Activated CD8-positive, alpha-beta memory T cell treated with anti-CD3 and anti-CD28 coated beads, Interleukin-2, amount 10 ng/mL, durations not matched to agents 7 days and 5 days (primary cell): ENCODE measurements at regions not wholly inside any gene's neighbourhood (a gene's known extent, or its start where the extent isn't known, plus 50 kb on each side); places are given as distances from the start of the nearest gene placed in this dataset.

Experiments
- ATAC-seq: fragments of 150-1000 bp; cut with Tn5 transposase; one replicate; pipeline ENCODE4 v1.10.0; 2021; ENCODE audit warnings: moderate library complexity
- CTCF ChIA-PET: fragments of 350-600 bp; sonication (Branson Sonifier 250); formaldehyde crosslinking; loops from one replicate; lab custom pipeline; 2021; ENCODE audit warnings: antibody characterized with exemption; lab: Charles Lee
- DNase-seq: peaks from one replicate; pipeline ENCODE4 v3.0.0-alpha.2; 2020
- H3K27ac Mint-ChIP-seq: one replicate; pipeline ENCODE4 v1.8.0; 2021; ENCODE audit warnings: mild to moderate bottlenecking, mixed read lengths
- H3K27me3 Mint-ChIP-seq: one replicate; pipeline ENCODE4 v1.8.0; 2021; ENCODE audit warnings: mixed read lengths
- H3K36me3 Mint-ChIP-seq: one replicate; pipeline ENCODE4 v1.8.0; 2021; ENCODE audit warnings: mild to moderate bottlenecking, mixed read lengths
- H3K4me1 Mint-ChIP-seq: one replicate; pipeline ENCODE4 v1.8.0; 2021; ENCODE audit warnings: mixed read lengths
- H3K4me3 Mint-ChIP-seq: one replicate; pipeline ENCODE4 v1.8.0; 2021; ENCODE audit warnings: mild to moderate bottlenecking, moderate library complexity, mixed read lengths
- H3K9me3 Mint-ChIP-seq: one replicate; pipeline ENCODE4 v1.8.0; 2022; ENCODE audit warnings: low read depth, mixed read lengths

DNA sequence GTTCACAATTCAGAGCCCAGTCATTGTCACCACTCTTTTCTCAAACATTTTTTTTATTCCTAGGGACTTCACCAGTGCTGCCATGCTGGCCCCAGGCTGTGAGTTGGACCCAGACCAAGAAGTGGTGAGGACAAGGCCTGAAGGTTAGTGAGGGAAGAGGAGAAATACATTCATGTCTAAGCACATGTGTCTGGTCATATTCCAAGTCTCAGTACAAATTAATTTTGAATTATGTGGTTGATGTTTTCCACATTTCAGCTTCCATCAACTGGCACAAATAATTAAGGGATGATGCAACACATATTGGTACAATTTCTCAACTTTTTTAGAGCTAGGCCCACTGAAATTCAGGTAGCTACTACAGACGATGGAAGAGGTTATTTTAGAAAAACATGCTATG lies 106.6 kb upstream of the UPP2 start:
- CTCF ChIA-PET = interaction anchor here (1.2 kb wide), 2 partner anchors 12 to 94 kb away, joined by 3 read pairs; no protein-coding TSS in a partner anchor
- DNase-seq = no peak
- no peak for ATAC-seq
- no peak overlapping the region for H3K27ac Mint-ChIP-seq
- H3K9me3 Mint-ChIP-seq = peaks cover 2% of the 10 kb centered on the region
- H3K4me3 Mint-ChIP-seq = no peak overlapping the region
- no peaks in the 10 kb centered on the region for H3K4me1 Mint-ChIP-seq
- H3K36me3 Mint-ChIP-seq = peaks cover 2% of the 10 kb centered on the region
- H3K27me3 Mint-ChIP-seq = peaks cover 3% of the 10 kb centered on the region

DNA sequence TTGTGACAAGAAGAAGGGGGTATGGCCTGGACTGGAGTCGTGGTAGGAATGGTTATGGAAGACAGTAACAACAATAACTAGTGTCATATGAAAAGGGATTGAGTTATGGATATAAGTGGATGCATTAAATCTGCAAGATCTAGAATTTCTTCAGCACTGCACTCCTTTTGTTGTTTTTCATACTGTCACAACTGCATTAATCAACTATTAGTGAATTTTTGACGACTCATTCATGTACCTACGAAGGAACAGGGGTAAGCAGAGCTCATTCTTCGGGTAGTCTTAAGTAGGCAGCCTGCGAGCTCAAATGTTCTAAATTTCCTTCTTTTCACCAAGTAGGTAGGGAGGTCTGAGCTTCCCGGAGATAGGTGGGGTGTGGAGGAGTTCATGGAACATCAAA lies 109.7 kb upstream of the UPP2 start:
- no peak overlapping the region for H3K4me3 Mint-ChIP-seq
- no peak overlapping the region for H3K27ac Mint-ChIP-seq
- ATAC-seq (no peak), DNase-seq (no peak)
- no peaks in the 10 kb centered on the region for H3K4me1 Mint-ChIP-seq
- CTCF ChIA-PET = no interaction called here
- peaks cover 3% of the 10 kb centered on the region for H3K27me3 Mint-ChIP-seq
- H3K9me3 Mint-ChIP-seq = no peaks in the 10 kb centered on the region
- no peaks in the 10 kb centered on the region for H3K36me3 Mint-ChIP-seq

DNA sequence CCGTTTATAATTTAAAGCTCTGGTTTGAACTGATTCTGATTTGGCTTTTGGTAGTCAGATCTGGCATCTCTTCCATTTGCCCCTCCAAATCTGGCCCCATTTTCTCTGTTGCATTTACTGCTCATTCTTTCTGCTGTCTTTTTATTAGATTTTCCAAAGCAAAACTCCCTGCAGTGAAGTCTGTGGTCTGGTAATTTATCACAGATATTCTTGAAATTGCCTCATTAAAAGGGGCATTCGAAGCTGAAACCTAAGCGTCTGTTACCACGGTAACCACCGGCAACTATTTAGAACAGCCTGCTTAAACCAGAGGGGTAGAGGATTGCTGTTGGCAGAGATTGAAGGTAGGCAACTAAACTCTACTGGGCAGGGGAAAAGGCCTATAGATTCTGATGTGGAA lies 111.5 kb upstream of the UPP2 start:
- Mint-ChIP-seq H3K4me3 (no peak overlapping the region), H3K36me3 (no peaks in the 10 kb centered on the region), H3K9me3 (no peaks in the 10 kb centered on the region), H3K27ac (no peak overlapping the region), H3K27me3 (peaks cover 3% of the 10 kb centered on the region), H3K4me1 (no peaks in the 10 kb centered on the region)
- ATAC-seq = no peak
- DNase-seq = no peak
- CTCF ChIA-PET = no interaction called here

DNA sequence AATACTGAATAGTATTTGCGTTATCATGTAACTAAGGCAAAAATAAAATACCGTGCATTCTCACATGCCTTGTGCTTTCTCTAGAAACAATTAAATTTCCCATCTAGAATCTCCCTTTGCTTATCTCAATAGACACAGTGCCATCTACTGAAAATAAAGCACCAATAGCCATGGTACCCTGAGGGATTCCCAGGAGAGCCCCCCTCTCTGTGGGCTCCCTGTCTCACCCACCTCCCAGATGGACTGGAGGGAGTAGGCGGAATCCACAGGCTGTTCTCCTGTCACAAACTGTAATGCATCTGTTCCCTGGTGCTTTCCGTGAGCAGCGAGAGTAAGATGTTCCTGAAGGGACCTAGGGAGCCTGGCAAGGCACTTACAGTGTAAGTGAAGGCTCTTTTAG lies 112.4 kb upstream of the UPP2 start:
- no peaks in the 10 kb centered on the region for H3K9me3 Mint-ChIP-seq
- H3K36me3 Mint-ChIP-seq = no peaks in the 10 kb centered on the region
- H3K4me3 Mint-ChIP-seq = no peak overlapping the region
- DNase-seq (no peak), ATAC-seq (no peak)
- CTCF ChIA-PET = no interaction called here
- H3K27me3 Mint-ChIP-seq = peaks cover 3% of the 10 kb centered on the region
- no peak overlapping the region for H3K27ac Mint-ChIP-seq
- no peaks in the 10 kb centered on the region for H3K4me1 Mint-ChIP-seq

DNA sequence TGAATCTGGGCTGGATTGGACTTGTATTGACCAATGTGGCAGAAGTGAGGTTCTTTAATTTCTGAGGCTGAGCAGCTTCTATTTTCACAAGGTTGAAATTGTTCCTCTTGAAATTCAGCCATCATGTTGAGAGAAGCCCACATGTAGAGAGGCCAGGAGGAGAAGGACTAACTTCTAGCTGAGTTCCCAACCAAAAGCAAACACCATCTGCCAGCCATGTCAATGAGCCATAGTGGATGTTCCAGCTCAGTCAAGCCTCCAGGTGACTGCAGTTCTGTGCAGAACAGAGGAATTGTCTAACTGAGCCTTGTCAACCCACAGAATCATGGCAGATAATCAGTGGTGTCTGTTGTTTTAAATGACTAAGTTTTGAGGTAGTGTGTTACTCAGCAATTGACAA lies 110.6 kb upstream of the ACVR1 start:
- H3K36me3 Mint-ChIP-seq = no peaks in the 10 kb centered on the region
- ATAC-seq (no peak), DNase-seq (no peak)
- H3K4me1 Mint-ChIP-seq = no peaks in the 10 kb centered on the region
- peaks cover 2% of the 10 kb centered on the region for H3K27me3 Mint-ChIP-seq
- H3K4me3 Mint-ChIP-seq = no peak overlapping the region
- H3K9me3 Mint-ChIP-seq = no peaks in the 10 kb centered on the region
- CTCF ChIA-PET = interaction anchor here (1.0 kb wide), 1 partner anchor 85 kb away, joined by 3 read pairs; no protein-coding TSS in a partner anchor
- no peak overlapping the region for H3K27ac Mint-ChIP-seq

DNA sequence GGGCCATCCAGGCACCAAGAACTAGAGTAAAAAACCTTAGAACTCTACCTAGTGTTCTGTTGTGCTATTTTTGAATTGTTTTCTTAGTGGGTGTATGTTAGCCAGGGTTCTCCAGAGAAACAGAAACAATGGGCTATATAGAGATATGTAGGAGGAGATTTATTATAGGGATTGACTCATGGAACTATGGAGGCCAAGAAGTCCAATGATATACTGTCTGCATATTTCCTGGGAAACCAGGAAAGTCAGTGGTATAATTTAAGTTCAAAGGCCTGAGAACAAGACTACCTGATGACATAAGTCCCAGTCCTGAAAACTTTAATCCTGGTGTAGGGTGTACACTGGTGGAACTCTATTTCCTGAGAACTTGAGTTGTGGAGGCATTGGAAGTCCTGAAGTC lies 108.7 kb upstream of the ACVR1 start:
- Mint-ChIP-seq H3K4me1 (no peaks in the 10 kb centered on the region), H3K36me3 (no peaks in the 10 kb centered on the region), H3K27ac (no peak overlapping the region), H3K4me3 (no peak overlapping the region), H3K9me3 (peaks cover 4% of the 10 kb centered on the region), H3K27me3 (no peaks in the 10 kb centered on the region)
- ATAC-seq (no peak), DNase-seq (no peak)
- CTCF ChIA-PET = no interaction called here

DNA sequence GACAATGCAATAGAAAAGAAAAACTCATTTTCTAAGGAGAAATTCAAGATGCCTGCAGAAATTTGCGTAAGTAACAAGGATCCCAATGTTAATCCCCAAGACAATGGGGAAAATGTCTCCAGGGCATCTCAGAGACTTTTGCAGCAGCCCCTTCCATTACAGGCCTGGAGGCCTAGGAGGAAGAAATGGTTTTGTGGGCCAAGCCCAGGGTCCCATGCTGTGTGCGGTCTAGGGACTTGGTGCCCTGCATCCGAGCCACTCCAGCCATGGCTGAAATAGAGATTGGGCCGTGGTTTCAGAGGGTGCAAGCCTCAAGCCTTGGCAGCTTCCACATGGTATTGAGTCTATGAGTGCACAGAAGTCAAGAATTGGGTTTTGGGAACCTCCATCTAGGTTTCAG lies 103.9 kb upstream of the ACVR1 start:
- peaks cover 9% of the 10 kb centered on the region for H3K9me3 Mint-ChIP-seq
- ATAC-seq (no peak), DNase-seq (no peak)
- no peaks in the 10 kb centered on the region for H3K27me3 Mint-ChIP-seq
- peaks cover 6% of the 10 kb centered on the region for H3K36me3 Mint-ChIP-seq
- H3K4me1 Mint-ChIP-seq = no peaks in the 10 kb centered on the region
- no peak overlapping the region for H3K27ac Mint-ChIP-seq
- H3K4me3 Mint-ChIP-seq = no peak overlapping the region
- CTCF ChIA-PET = no interaction called here

DNA sequence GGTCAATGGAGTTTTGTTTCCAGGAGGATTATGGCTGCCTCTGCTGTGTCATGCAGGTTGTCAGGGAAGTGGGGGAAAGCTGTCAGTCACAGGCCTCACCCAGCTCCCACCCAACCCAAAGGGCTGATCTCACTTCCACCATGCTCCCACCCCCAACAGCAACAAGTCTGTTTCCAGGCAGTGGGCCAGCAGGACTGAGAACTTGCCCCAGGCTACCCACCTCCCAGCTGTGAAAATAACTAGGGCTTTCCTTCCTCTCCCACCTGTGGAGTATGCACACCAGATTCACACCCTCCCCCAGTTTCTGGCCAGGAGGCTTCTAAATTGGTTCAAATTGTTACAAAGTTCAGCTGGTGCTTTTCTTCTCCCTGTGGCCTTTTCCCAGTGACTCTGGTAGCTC lies 95.6 kb upstream of the ACVR1 start:
- CTCF ChIA-PET = no interaction called here
- Mint-ChIP-seq H3K4me1 (no peaks in the 10 kb centered on the region), H3K36me3 (peaks cover 2% of the 10 kb centered on the region), H3K9me3 (no peaks in the 10 kb centered on the region), H3K27me3 (no peaks in the 10 kb centered on the region), H3K27ac (no peak overlapping the region), H3K4me3 (no peak overlapping the region)
- ATAC-seq (no peak), DNase-seq (no peak)

DNA sequence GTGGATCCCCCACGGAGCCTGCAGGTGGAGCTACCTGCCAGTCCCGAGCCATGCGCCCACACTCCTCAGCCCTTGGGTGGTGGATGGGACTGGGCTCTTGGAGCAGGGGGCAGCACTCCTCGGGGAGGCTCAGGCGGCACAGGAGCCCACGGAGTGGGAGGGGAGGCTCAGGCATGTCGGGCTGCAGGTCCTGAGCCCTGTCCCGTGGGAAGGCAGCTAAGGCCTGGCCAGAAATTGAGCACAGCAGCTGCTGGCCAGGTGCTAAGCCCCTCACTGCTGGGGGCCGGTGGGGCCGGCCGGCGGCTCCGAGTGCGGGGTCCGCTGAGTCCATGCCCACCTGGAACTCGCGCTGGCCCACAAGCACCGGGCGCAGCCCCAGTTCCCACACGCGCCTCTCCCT lies 91.7 kb upstream of the ACVR1 start:
- no peak for ATAC-seq
- Mint-ChIP-seq H3K9me3 (no peaks in the 10 kb centered on the region), H3K27me3 (no peaks in the 10 kb centered on the region), H3K4me1 (no peaks in the 10 kb centered on the region), H3K4me3 (no peak overlapping the region), H3K36me3 (no peaks in the 10 kb centered on the region), H3K27ac (no peak overlapping the region)
- DNase-seq = no peak
- CTCF ChIA-PET = no interaction called here

DNA sequence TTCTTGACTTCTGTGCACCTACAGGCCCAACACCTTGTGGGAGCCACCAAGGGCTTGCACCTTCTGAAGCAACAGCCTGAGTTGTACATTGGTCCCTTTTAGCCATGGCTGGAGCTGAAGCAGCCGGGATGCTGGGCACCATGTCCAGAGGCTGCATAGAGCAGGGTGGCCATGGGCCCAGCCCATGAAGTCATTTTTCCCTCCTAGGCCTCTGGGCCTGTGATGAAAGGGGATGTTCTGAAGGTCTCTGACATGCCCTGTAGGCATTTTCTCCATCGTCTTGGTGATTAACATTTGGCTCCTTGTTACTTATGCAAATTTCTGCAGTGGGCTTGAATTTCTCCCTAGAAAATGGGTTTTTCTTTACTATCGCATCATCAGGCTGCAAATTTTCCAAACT lies 83.1 kb upstream of the ACVR1 start:
- Mint-ChIP-seq H3K36me3 (peaks cover 5% of the 10 kb centered on the region), H3K9me3 (peaks cover 15% of the 10 kb centered on the region), H3K27me3 (no peaks in the 10 kb centered on the region), H3K4me3 (no peak overlapping the region), H3K4me1 (peaks cover 2% of the 10 kb centered on the region), H3K27ac (no peak overlapping the region)
- CTCF ChIA-PET = no interaction called here
- DNase-seq (no peak), ATAC-seq (no peak)

DNA sequence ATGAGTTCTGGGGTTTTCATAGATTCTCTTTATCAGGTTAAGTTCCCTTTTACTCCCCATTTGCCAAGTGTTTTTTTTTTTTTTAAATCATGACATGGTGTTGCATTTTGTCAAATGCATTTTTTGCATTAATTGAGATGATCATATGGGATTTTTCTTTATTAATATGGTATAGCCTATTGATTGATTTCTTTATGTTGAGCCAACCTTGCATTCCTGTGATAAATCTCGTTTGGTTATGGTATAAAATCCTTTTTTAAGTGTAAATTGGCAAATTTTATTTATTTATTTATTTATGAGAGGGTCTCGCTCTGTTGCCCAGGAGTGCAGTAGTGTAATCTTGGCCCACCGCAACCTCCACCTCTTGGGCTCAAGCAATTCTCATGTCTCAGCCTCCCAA lies 81.5 kb upstream of the ACVR1 start:
- peaks cover 15% of the 10 kb centered on the region for H3K9me3 Mint-ChIP-seq
- ATAC-seq (no peak), DNase-seq (no peak)
- CTCF ChIA-PET = no interaction called here
- peaks cover 2% of the 10 kb centered on the region for H3K4me1 Mint-ChIP-seq
- H3K4me3 Mint-ChIP-seq = no peak overlapping the region
- H3K27me3 Mint-ChIP-seq = no peaks in the 10 kb centered on the region
- no peak overlapping the region for H3K27ac Mint-ChIP-seq
- H3K36me3 Mint-ChIP-seq = peaks cover 5% of the 10 kb centered on the region

DNA sequence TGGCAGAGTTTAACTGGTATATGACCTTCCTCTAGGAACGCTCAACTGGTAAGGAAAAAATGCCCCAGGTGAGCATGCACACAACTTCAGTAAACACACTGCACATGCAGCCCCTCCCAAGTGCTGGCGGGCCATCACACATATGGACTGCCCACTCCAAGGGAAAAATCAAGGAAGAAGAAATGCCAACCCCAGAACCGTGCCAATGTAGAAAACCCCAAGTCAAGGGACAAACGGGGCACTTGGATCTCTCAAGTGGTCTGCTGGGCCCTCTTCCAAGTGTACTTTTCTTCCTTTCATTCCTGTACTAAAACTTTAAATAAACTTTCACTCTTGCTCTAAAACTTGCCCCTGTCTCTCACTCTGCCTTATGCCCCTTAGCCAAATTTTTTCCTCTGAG lies 76.4 kb upstream of the ACVR1 start:
- ATAC-seq (no peak), DNase-seq (no peak)
- peaks cover 2% of the 10 kb centered on the region for H3K4me1 Mint-ChIP-seq
- H3K27me3 Mint-ChIP-seq = no peaks in the 10 kb centered on the region
- H3K27ac Mint-ChIP-seq = no peak overlapping the region
- H3K4me3 Mint-ChIP-seq = no peak overlapping the region
- H3K9me3 Mint-ChIP-seq = peaks cover 6% of the 10 kb centered on the region
- H3K36me3 Mint-ChIP-seq = peaks cover 1% of the 10 kb centered on the region
- CTCF ChIA-PET = no interaction called here

DNA sequence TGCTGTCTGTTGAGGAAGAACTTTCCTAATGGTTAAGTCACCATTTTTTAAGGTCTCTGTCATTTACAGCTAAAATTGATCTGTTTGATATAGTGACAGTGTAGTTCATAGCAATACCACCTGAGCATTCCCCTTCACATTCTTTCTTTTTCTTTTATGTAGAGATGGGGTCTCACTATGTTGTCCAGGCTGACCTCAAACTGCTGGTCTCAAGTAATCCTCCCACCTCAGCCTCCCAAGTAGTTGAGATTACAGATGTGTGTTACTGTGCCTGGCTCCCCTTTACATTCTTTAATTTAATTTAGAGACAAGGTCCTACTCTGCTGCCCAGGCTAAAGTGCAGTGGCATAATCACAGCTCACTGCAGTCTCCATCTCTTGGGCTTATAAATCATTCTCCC lies 72.7 kb upstream of the ACVR1 start:
- no peaks in the 10 kb centered on the region for H3K9me3 Mint-ChIP-seq
- no peak for ATAC-seq
- no peaks in the 10 kb centered on the region for H3K36me3 Mint-ChIP-seq
- CTCF ChIA-PET = no interaction called here
- no peaks in the 10 kb centered on the region for H3K4me1 Mint-ChIP-seq
- H3K27ac Mint-ChIP-seq = no peak overlapping the region
- no peaks in the 10 kb centered on the region for H3K27me3 Mint-ChIP-seq
- no peak for DNase-seq
- H3K4me3 Mint-ChIP-seq = no peak overlapping the region

DNA sequence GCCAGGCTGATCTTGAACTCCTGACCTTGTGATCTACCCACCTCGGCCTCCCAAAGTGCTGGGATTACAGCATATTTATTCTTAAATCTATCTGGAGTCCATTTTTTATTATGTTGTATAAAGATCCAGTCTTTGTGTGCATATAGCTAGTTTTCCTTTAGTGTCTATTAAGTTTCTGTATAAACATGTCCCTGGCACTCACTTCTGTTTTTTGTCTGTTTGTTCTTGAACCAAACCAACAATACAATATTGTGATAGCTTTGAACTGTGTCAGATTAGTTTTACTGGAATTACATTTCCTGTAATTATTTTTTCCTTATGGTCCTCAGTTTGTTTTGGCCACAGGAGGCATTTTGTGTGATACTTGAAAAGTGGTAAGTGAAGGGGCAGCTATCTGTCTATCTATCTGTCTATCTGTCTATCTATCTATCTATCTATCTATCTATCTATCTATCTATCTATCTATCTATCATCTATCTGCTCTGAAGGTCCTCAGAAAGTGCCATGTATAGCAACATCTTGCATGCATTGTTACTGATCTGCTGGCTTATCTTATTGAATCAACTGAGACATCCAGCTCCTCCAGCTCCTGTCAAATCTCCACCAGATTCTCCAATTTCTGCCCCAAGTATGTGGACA lies 70.9 kb upstream of the ACVR1 start:
- CTCF ChIA-PET = interaction anchor here (1.3 to 1.4 kb wide), 2 partner anchors 10 to 226 kb away, joined by 3 read pairs; no protein-coding TSS in a partner anchor
- ATAC-seq (no peak), DNase-seq (no peak)
- no peaks in the 10 kb centered on the region for H3K27me3 Mint-ChIP-seq
- H3K27ac Mint-ChIP-seq = no peak overlapping the region
- no peaks in the 10 kb centered on the region for H3K9me3 Mint-ChIP-seq
- H3K4me1 Mint-ChIP-seq = no peaks in the 10 kb centered on the region
- no peak overlapping the region for H3K4me3 Mint-ChIP-seq
- H3K36me3 Mint-ChIP-seq = no peaks in the 10 kb centered on the region

DNA sequence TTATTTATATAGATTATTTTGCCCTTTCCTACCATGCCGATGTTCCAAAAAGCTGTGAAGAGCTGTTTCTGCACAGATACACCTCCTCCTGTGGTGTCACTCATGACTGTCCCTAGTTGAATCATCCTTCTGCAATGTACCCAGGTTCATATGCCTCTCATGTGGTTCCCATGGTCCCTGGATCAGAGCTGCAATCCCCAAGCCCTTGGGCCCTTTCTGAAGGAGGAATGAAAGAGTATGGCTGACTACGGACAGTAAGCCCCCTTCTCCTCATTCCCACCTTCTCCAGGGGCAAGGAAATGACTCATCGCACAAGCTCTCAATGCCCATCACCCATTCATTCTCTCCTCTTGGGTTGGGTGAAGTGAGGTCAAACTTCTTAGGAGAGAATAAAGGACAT lies 63.9 kb upstream of the ACVR1 start:
- H3K4me3 Mint-ChIP-seq = no peak overlapping the region
- no peaks in the 10 kb centered on the region for H3K4me1 Mint-ChIP-seq
- H3K27me3 Mint-ChIP-seq = no peaks in the 10 kb centered on the region
- H3K9me3 Mint-ChIP-seq = no peaks in the 10 kb centered on the region
- CTCF ChIA-PET = no interaction called here
- H3K36me3 Mint-ChIP-seq = no peaks in the 10 kb centered on the region
- ATAC-seq = no peak
- H3K27ac Mint-ChIP-seq = no peak overlapping the region
- DNase-seq = no peak
